ENCODE measurements at regions not wholly inside any gene's neighbourhood (a gene's known extent, or its start where the extent isn't known, plus 50 kb on each side); places are given as distances from the start of the nearest gene placed in this dataset.

- no peak for TF ChIP-seq CTCF (IDR thresholded peaks at IDR 0.05; ENCODE audit: low read depth, low read length, poor library complexity, severe bottlenecking)
- TF ChIP-seq EZH2phosphoT487 (IDR thresholded peaks at IDR 0.05; ENCODE audit: borderline replicate concordance, low read length): no peak
Measured at GRCh38 chr15:89391685-89392257, 57.1 kb upstream of the POLG start.
